GM12891 (cell line): ENCODE measurements at regions not wholly inside any gene's neighbourhood (a gene's known extent, or its start where the extent isn't known, plus 50 kb on each side); places are given as distances from the start of the nearest gene placed in this dataset.

Experiments
- DNase-seq: peaks from one replicate; pipeline ENCODE4 v3.0.0; 2011; ENCODE audit warnings: low spot score; ENCODE audit not compliant: insufficient read length
- FAIRE-seq: peaks from 2 replicates; lab custom pipeline; 2011; peaks lifted over from hg19 to GRCh38; lab: Jason Lieb, UNC
- PAX5 ChIP-seq: IDR thresholded peaks from 2 replicates; pipeline ENCODE4 v1.6.1; 2011; ENCODE audit warnings: low read length, moderate library complexity, mild to moderate bottlenecking; ENCODE audit not compliant: insufficient read depth, severe bottlenecking
- POLR2A ChIP-seq: IDR thresholded peaks from 2 replicates; pipeline ENCODE4 v1.6.1; 2011; ENCODE audit warnings: low read depth, low read length, control low read depth
- POLR2AphosphoS5 ChIP-seq: IDR thresholded peaks from 2 replicates; pipeline ENCODE4 v1.6.1; 2011; ENCODE audit warnings: low read depth, low read length, control low read depth
- POU2F2 ChIP-seq: IDR thresholded peaks from 2 replicates; pipeline ENCODE4 v1.6.1; 2011; ENCODE audit warnings: low read depth, mild to moderate bottlenecking, control low read depth, low read length, moderate library complexity
- SPI1 ChIP-seq: IDR thresholded peaks from 2 replicates; pipeline ENCODE4 v1.6.1; 2011; ENCODE audit warnings: low read depth, low read length, control low read depth
- TAF1 ChIP-seq: IDR thresholded peaks from 2 replicates; pipeline ENCODE4 v1.6.1; 2011; ENCODE audit warnings: low read depth, low read length, control low read depth

DNA sequence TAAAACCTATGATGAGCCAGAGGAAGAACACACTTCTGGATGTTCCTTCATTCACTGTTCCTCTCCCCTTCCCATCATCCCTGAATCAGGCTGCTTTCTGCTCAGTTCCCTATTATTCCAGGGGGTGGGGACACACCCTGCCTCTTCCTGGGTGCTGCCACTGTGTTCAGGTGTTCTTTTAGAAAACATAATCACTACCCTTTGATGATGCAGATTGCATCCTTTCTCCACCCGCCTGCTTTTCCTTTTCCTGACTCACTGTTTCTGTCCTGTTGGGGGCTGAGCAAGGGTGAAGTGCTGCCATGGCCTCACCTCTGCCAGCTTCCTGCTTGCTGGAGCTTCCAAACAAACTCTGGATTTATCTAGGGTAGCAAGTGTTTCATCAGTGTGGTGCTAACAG lies 331.9 kb upstream of the GRIA1 start:
- DNase-seq (no peak), FAIRE-seq (no peak)
- TF ChIP-seq POLR2A = no peak
- no peak for TF ChIP-seq POLR2AphosphoS5
- no peak for TF ChIP-seq SPI1
- TF ChIP-seq POU2F2 = no peak
- TF ChIP-seq TAF1 = no peak
- TF ChIP-seq PAX5 = no peak

- DNase-seq (no peak), FAIRE-seq (no peak)
- TF ChIP-seq SPI1 = no peak
- no peak for TF ChIP-seq PAX5
- no peak for TF ChIP-seq TAF1
- no peak for TF ChIP-seq POLR2AphosphoS5
- TF ChIP-seq POU2F2 = no peak
- TF ChIP-seq POLR2A = no peak
Measured at GRCh38 chr5:153159616-153160015, 330.9 kb upstream of the GRIA1 start.

DNA sequence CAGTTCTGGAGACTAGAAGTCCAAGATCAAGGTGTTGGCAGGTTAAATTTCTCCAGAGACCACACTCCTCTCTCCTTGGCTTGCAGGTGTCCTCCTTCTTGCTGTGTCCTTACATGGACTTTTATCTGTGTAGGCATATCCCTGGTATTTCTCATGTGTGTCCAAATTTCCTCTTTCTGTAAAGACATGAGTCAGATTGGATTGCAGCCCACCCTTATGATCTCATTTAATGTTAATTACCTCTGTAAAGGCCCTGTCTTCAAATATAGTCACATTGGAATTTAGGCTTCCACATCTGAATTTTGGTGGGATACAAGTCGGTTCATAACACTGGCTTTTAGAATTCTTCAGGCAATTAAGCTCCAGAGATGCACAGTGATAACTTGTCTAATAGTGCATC lies 322.2 kb upstream of the GRIA1 start:
- FAIRE-seq = no peak

GRCh38 chr5:153187503-153187902 lies 303.0 kb upstream of the GRIA1 start:
- TF ChIP-seq PAX5 = no peak
- TF ChIP-seq POLR2AphosphoS5 = no peak
- TF ChIP-seq POU2F2 = no peak
- no peak for TF ChIP-seq SPI1
- TF ChIP-seq TAF1 = no peak
- no peak for TF ChIP-seq POLR2A
- DNase-seq (no peak), FAIRE-seq (no peak)

More for the DNA sequence above, 322.2 kb upstream of the GRIA1 start:
- TF ChIP-seq TAF1 = no peak
- DNase-seq = no peak

GRCh38 chr5:153206361-153206760 lies 284.1 kb upstream of the GRIA1 start:
- no peak for FAIRE-seq
- DNase-seq = no peak
- no peak for TF ChIP-seq POLR2A
- no peak for TF ChIP-seq PAX5
- no peak for TF ChIP-seq TAF1
- TF ChIP-seq POLR2AphosphoS5 = no peak
- no peak for TF ChIP-seq POU2F2
- TF ChIP-seq SPI1 = no peak

DNA sequence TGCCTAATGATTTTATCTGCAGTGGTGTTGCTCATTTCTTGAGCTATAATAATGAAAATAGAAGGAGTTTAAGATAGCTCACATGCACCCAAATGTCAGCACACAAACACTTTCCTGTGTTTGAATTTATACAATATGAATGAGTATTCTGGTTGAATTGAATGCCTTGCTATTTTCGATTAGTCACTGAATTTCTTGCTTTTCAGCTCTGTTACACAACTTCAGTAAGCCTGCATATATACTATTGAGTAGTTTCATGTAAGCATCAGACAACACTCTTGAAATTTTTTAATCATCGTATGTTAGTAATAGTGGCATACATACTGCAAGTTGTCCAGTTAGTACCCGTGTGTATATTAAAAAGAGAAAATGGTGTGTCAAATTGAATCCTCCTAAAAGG lies 281.5 kb upstream of the GRIA1 start:
- FAIRE-seq (no peak), DNase-seq (no peak)
- no peak for TF ChIP-seq SPI1
- no peak for TF ChIP-seq POLR2A
- no peak for TF ChIP-seq TAF1
- TF ChIP-seq POU2F2 = no peak
- no peak for TF ChIP-seq POLR2AphosphoS5
- TF ChIP-seq PAX5 = no peak

DNA sequence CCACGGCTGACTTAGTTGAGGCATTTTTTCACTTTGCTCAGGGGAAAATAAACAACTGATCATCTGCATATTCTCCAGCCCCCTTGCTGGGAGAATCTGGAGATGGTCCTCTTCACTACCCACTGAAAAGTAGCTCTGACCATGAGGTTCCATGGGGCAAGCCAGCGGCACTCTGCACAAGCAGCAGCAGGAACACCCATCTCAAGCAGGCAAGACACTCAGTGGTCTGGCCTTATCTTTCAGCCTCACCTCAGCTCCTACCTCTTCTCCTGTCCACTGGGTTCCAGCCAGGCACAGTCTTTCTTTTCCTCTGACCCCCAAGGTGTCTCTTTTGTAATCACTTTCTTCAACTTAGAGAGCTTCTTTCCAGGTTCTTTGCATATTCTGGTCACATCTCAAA lies 280.8 kb upstream of the GRIA1 start:
- DNase-seq (no peak), FAIRE-seq (no peak)
- TF ChIP-seq SPI1 (no peak), POLR2AphosphoS5 (no peak), POU2F2 (no peak), TAF1 (no peak), POLR2A (no peak), PAX5 (no peak)

DNA sequence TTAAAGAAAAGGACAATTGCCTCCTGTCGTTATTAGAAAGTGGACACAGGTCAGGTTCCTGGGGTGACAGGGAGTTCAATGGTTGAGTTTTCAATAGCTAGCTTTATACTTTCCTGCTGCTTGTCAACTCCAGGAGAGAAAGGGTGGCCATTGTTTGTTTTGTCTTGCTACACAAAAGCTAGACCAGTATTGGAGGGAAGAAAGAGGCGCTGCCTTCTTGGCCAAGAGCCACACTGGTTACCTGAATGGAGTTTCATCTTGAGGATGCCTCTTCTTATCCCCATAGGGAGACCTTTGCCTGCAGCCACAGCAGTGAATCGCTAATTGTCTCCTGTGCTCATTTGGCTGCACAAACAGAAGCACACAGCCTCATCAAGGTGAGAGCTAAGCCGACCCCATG lies 279.4 kb upstream of the GRIA1 start:
- TF ChIP-seq SPI1 (no peak), PAX5 (no peak), POLR2A (no peak), POU2F2 (no peak), TAF1 (no peak), POLR2AphosphoS5 (no peak)
- DNase-seq (no peak), FAIRE-seq (no peak)

GRCh38 chr5:153212471-153212870 lies 278.0 kb upstream of the GRIA1 start:
- FAIRE-seq (no peak), DNase-seq (no peak)
- no peak for TF ChIP-seq PAX5
- no peak for TF ChIP-seq POLR2A

DNA sequence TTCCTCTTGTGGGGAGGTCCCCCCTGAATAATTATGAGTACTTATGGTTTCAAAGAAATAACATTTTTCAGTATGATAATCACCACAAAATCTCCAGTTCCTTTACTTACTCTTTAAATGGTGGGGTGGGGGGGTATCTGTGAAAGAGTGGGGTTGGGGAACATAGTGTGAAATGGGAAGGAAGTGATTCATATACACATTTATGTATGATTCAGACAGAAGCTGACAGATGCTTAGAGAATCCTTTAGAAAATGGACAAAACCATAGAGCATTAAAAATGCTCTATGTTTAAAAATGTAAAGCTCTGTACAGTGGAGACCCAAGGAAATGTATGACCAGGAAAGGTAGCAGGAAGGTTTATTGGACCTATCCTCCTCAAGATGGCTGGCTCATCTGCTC lies 267.5 kb upstream of the GRIA1 start:
- DNase-seq (no peak), FAIRE-seq (no peak)
- TF ChIP-seq TAF1 = no peak
- no peak for TF ChIP-seq SPI1
- TF ChIP-seq PAX5 = no peak
- TF ChIP-seq POLR2AphosphoS5 = no peak
- TF ChIP-seq POLR2A = no peak
- no peak for TF ChIP-seq POU2F2

DNA sequence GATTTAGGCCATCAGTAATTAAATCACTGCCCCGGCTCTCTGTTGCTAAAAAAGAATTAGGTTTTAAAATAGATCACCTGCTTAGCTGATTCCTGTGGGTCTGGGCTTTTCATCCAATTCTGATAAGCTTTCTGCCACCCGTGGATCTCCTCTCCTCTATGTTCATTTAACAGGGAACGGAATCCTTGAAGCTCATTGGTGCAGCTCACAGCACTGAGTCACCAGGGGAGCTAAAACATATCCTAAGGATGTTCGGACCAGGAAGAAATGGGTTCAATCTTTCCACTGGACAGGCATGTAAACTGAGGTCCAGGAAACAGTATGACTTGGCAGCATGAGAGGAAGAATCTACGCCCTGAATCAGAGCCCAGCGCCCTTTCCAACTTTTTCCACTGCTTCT lies 267.1 kb upstream of the GRIA1 start:
- FAIRE-seq (no peak), DNase-seq (no peak)
- TF ChIP-seq POLR2A (no peak), SPI1 (no peak), PAX5 (no peak)
